H9 (cell line): ENCODE measurements at regions not wholly inside any gene's neighbourhood (a gene's known extent, or its start where the extent isn't known, plus 50 kb on each side); places are given as distances from the start of the nearest gene placed in this dataset.

Source experiments
- DNase-seq: peaks from one replicate; pipeline ENCODE4 v3.0.0-alpha.2; 2017
- H2AFZ ChIP-seq: one replicate; pipeline ENCODE4 v1.6.1; 2013; ENCODE audit warnings: mild to moderate bottlenecking, low read length, control low read depth, moderate library complexity
- H2AK5ac ChIP-seq: 2 replicates; pipeline ENCODE4 v1.6.1; 2013; ENCODE audit warnings: low read length, control low read depth, mixed read lengths; ENCODE audit not compliant: insufficient read length
- H2BK120ac ChIP-seq: one replicate; pipeline ENCODE4 v1.6.1; 2013; ENCODE audit warnings: low read depth, mild to moderate bottlenecking, low read length, control low read depth, inconsistent platforms; ENCODE audit not compliant: poor library complexity, severe bottlenecking
- H2BK12ac ChIP-seq: 2 replicates; pipeline ENCODE4 v1.6.1; 2013; ENCODE audit warnings: low read length, control low read depth, mixed read lengths, low read depth; ENCODE audit not compliant: insufficient read length
- H2BK15ac ChIP-seq: 2 replicates; pipeline ENCODE4 v1.6.1; 2013; ENCODE audit warnings: low read depth, low read length, control low read depth
- H2BK20ac ChIP-seq: one replicate; pipeline ENCODE4 v1.6.1; 2013; ENCODE audit warnings: low read depth, mild to moderate bottlenecking, low read length, control low read depth, inconsistent platforms; ENCODE audit not compliant: poor library complexity, severe bottlenecking
- H2BK5ac ChIP-seq: 2 replicates; pipeline ENCODE4 v1.6.1; 2013; ENCODE audit warnings: low read length, control low read depth, mixed read lengths; ENCODE audit not compliant: insufficient read length
- H3K14ac ChIP-seq: 2 replicates; pipeline ENCODE4 v1.6.1; 2013; ENCODE audit warnings: low read length, control low read depth; ENCODE audit not compliant: insufficient read depth
- H3K18ac ChIP-seq: 2 replicates; pipeline ENCODE4 v1.6.1; 2013; ENCODE audit warnings: low read depth, mild to moderate bottlenecking, mixed read lengths, low read length, control low read depth; ENCODE audit not compliant: insufficient read length
- H3K23ac ChIP-seq: 2 replicates; pipeline ENCODE4 v1.6.1; 2013; ENCODE audit warnings: low read length, control low read depth, mixed read lengths, low read depth; ENCODE audit not compliant: insufficient read length
- H3K23me2 ChIP-seq: 2 replicates; pipeline ENCODE4 v1.6.1; 2013; ENCODE audit warnings: low read depth, mild to moderate bottlenecking, mixed read lengths, low read length, control low read depth; ENCODE audit not compliant: insufficient read length, poor library complexity, severe bottlenecking
- H3K27ac ChIP-seq: 2 replicates; pipeline ENCODE4 v1.5.1; 2013; ENCODE audit warnings: low read length, control low read depth, mixed read lengths, low read depth; ENCODE audit not compliant: insufficient read length
- H3K27me3 ChIP-seq: 2 replicates; pipeline ENCODE4 v1.6.1; 2013; ENCODE audit warnings: low read length, control low read depth, inconsistent platforms; ENCODE audit not compliant: insufficient read depth
- H3K4ac ChIP-seq: 2 replicates; pipeline ENCODE4 v1.6.1; 2013; ENCODE audit warnings: low read depth, mild to moderate bottlenecking, control low read depth, inconsistent platforms, low read length, moderate library complexity
- H3K4me1 ChIP-seq: 2 replicates; pipeline ENCODE4 v1.6.1; 2013; ENCODE audit warnings: low read length, control low read depth, inconsistent platforms; ENCODE audit not compliant: insufficient read depth
- H3K4me2 ChIP-seq: 2 replicates; pipeline ENCODE4 v1.6.1; 2013; ENCODE audit warnings: low read length, control low read depth, mixed read lengths; ENCODE audit not compliant: insufficient read length, insufficient read depth
- H3K56ac ChIP-seq: 2 replicates; pipeline ENCODE4 v1.6.1; 2013; ENCODE audit warnings: low read depth, mild to moderate bottlenecking, mixed read lengths, low read length, control low read depth; ENCODE audit not compliant: insufficient read length
- H3K79me1 ChIP-seq: 2 replicates; pipeline ENCODE4 v1.6.1; 2013; ENCODE audit warnings: low read depth, mild to moderate bottlenecking, moderate library complexity, low read length, control low read depth, inconsistent platforms; ENCODE audit not compliant: insufficient read depth, poor library complexity, severe bottlenecking
- H3K79me2 ChIP-seq: 2 replicates; pipeline ENCODE4 v1.6.1; 2013; ENCODE audit warnings: low read length, control low read depth, inconsistent platforms; ENCODE audit not compliant: insufficient read depth
- H3K9ac ChIP-seq: 2 replicates; pipeline ENCODE4 v1.6.1; 2013; ENCODE audit warnings: low read length, control low read depth, mixed read lengths; ENCODE audit not compliant: insufficient read length; ENCODE audit errors: extremely low read depth
- H3K9me3 ChIP-seq: one replicate; pipeline ENCODE4 v1.6.1; 2013; ENCODE audit warnings: low read depth, low read length, inconsistent platforms; ENCODE audit not compliant: control insufficient read depth
- H3T11ph ChIP-seq: one replicate; pipeline ENCODE4 v1.6.1; 2013; ENCODE audit warnings: mild to moderate bottlenecking, low read length, control low read depth, inconsistent platforms
- H4K20me1 ChIP-seq: one replicate; pipeline ENCODE4 v1.6.1; 2013; ENCODE audit not compliant: control insufficient read depth, insufficient read length, insufficient read depth
- H4K5ac ChIP-seq: 2 replicates; pipeline ENCODE4 v1.6.1; 2013; ENCODE audit warnings: low read depth, mild to moderate bottlenecking, mixed read lengths, low read length, control low read depth; ENCODE audit not compliant: insufficient read length
- H4K8ac ChIP-seq: replicated peaks from 2 replicates; pipeline ENCODE4 v1.6.1; 2013; ENCODE audit warnings: low read length, control low read depth, mixed read lengths, low read depth; ENCODE audit not compliant: insufficient read length
- H4K91ac ChIP-seq: 2 replicates; pipeline ENCODE4 v1.6.1; 2013; ENCODE audit warnings: low read depth, mild to moderate bottlenecking, moderate library complexity, mixed read lengths, low read length, control low read depth; ENCODE audit not compliant: insufficient read length
- H3K27ac Mint-ChIP-seq, 3 experiments: 2 replicates in 2 of 3; 3 replicates in 1 of 3; pipeline ENCODE4 v1.8.0; 2020 to 2021; ENCODE audit warnings: mixed read lengths in 3 of 3, mild to moderate bottlenecking in 1 of 3, moderate library complexity in 1 of 3
- H3K27me3 Mint-ChIP-seq: 2 replicates; pipeline ENCODE4 v1.8.0; 2021; ENCODE audit warnings: low read depth, mild to moderate bottlenecking, moderate library complexity, mixed read lengths
- H3K36me3 Mint-ChIP-seq, 3 experiments: 2 replicates in 2 of 3; 3 replicates in 1 of 3; pipeline ENCODE4 v1.8.0; 2020 to 2021; ENCODE audit warnings: low read depth in 3 of 3, mixed read lengths in 3 of 3; ENCODE audit not compliant: insufficient read depth in 1 of 3
- H3K4me1 Mint-ChIP-seq, 2 experiments: 2 replicates each; pipeline ENCODE4 v1.8.0; 2020; ENCODE audit warnings: mixed read lengths in 2 of 2
- H3K4me3 Mint-ChIP-seq, 2 experiments: 2 replicates in 1 of 2; 3 replicates in 1 of 2; pipeline ENCODE4 v1.8.0; 2020 to 2021; ENCODE audit warnings: mild to moderate bottlenecking in 2 of 2, mixed read lengths in 2 of 2, moderate library complexity in 1 of 2
- H3K9me3 Mint-ChIP-seq, 2 experiments: 2 replicates in 1 of 2; 3 replicates in 1 of 2; pipeline ENCODE4 v1.8.0; 2020; ENCODE audit warnings: mild to moderate bottlenecking in 2 of 2, mixed read lengths in 2 of 2, moderate library complexity in 1 of 2
- CTCF ChIP-seq: fragments of 200-600 bp; sonication (generic); conservative IDR thresholded peaks from 3 replicates; pipeline ENCODE4 v1.8.0; 2021; ENCODE audit warnings: antibody characterized with exemption, mild to moderate bottlenecking
- WGBS: extraction: QIAGEN DNeasy Blood & Tissue Kit; methylation state at CpG from one replicate; pipeline ENCODE4 v1.1.7; 2013; ENCODE audit warnings: missing lambda C conversion rate, low lambda C conversion rate, mixed read lengths; ENCODE audit not compliant: insufficient read length; ENCODE audit errors: extremely low coverage; 5-methylcytosine and 5-hydroxymethylcytosine counted together

GRCh38 chr7:85474234-85474633 is 287.4 kb upstream of the SEMA3D start:
- DNase-seq, result no peak
- H3K27me3 ChIP-seq, result no peaks in the 10 kb centered on the region
- no peaks in the 10 kb centered on the region; the same call in 1 of the 2 replicates for H3K4me1 ChIP-seq
- no peaks in the 10 kb centered on the region for H3K9me3 Mint-ChIP-seq
- H3K27ac Mint-ChIP-seq, result no peak overlapping the region
- no peak overlapping the region for H3K56ac ChIP-seq
- H3K27ac ChIP-seq, result no peak overlapping the region
- no peak overlapping the region for H4K5ac ChIP-seq
- no CpG with 5 or more reads among the region's 2 CpGs for whole genome bisulfite sequencing
- H3K18ac ChIP-seq, result no peak overlapping the region
- H4K91ac ChIP-seq, result no peak overlapping the region
- H3K79me1 ChIP-seq, result no peaks in the 10 kb centered on the region
- no peaks in the 10 kb centered on the region for H4K20me1 ChIP-seq
- no peaks in the 10 kb centered on the region for H3K36me3 Mint-ChIP-seq
- no peak overlapping the region for H2BK5ac ChIP-seq
- no peak for TF ChIP-seq CTCF
- H4K8ac ChIP-seq, result no peak overlapping the region
- H3K14ac ChIP-seq, result no peak overlapping the region
- no peak overlapping the region for H2BK12ac ChIP-seq
- no peak overlapping the region for H3T11ph ChIP-seq
- no peak overlapping the region for H3K9ac ChIP-seq
- H3K4me3 Mint-ChIP-seq, result no peak overlapping the region
- no peaks in the 10 kb centered on the region for H3K79me2 ChIP-seq
- H3K27me3 Mint-ChIP-seq, result no peaks in the 10 kb centered on the region
- no peaks in the 10 kb centered on the region for H3K9me3 ChIP-seq
- no peak overlapping the region for H2AK5ac ChIP-seq
- H2BK20ac ChIP-seq, result no peak overlapping the region
- H2AFZ ChIP-seq, result no peak overlapping the region
- H2BK15ac ChIP-seq, result no peak overlapping the region
- H2BK120ac ChIP-seq, result no peak overlapping the region
- H3K23ac ChIP-seq, result no peak overlapping the region
- no peak overlapping the region for H3K4me2 ChIP-seq
- peaks cover 4 to 7% of the 10 kb centered on the region in 2 experiments for H3K4me1 Mint-ChIP-seq
- H3K23me2 ChIP-seq, result no peaks in the 10 kb centered on the region
- no peak overlapping the region for H3K4ac ChIP-seq
